Peyer's patch (tissue), 4 donors: ENCODE measurements at regions not wholly inside any gene's neighbourhood (a gene's known extent, or its start where the extent isn't known, plus 50 kb on each side); places are given as distances from the start of the nearest gene placed in this dataset.

ENCODE experiments used
- POLR2A ChIP-seq, 2 donors: fragments of 450-650 bp; IDR thresholded peaks; one replicate each; pipeline ENCODE4 v1.5.1; 2017; ENCODE audit warnings: antibody characterized with exemption in 2 of 2, mild to moderate bottlenecking in 2 of 2, moderate library complexity in 2 of 2
- TF ChIP-seq, protein P1 (sequence below), 6 experiments: fragments of 450-650 bp in 4 of 6; fragments of 200-600 bp in 2 of 6; sonication (generic) in 1 of 6; IDR thresholded peaks; one replicate each; pipeline ENCODE4 v1.5.1; 2017 to 2019; ENCODE audit warnings: antibody characterized with exemption in 6 of 6, mild to moderate bottlenecking in 3 of 6, moderate library complexity in 1 of 6

GRCh38 chr5:74521401-74521800, 119.1 kb downstream of the ENC1 start:
- TF ChIP-seq, protein P1, sequence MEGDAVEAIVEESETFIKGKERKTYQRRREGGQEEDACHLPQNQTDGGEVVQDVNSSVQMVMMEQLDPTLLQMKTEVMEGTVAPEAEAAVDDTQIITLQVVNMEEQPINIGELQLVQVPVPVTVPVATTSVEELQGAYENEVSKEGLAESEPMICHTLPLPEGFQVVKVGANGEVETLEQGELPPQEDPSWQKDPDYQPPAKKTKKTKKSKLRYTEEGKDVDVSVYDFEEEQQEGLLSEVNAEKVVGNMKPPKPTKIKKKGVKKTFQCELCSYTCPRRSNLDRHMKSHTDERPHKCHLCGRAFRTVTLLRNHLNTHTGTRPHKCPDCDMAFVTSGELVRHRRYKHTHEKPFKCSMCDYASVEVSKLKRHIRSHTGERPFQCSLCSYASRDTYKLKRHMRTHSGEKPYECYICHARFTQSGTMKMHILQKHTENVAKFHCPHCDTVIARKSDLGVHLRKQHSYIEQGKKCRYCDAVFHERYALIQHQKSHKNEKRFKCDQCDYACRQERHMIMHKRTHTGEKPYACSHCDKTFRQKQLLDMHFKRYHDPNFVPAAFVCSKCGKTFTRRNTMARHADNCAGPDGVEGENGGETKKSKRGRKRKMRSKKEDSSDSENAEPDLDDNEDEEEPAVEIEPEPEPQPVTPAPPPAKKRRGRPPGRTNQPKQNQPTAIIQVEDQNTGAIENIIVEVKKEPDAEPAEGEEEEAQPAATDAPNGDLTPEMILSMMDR (IDR thresholded peaks at IDR 0.05), result no peak
- TF ChIP-seq POLR2A (IDR thresholded peaks at IDR 0.05), result no peak
